ENCODE measurements at regions not wholly inside any gene's neighbourhood (a gene's known extent, or its start where the extent isn't known, plus 50 kb on each side); places are given as distances from the start of the nearest gene placed in this dataset.

GRCh38 chr2:82852787-82853186, 1606.3 kb downstream of the SUCLG1 start:
- no peaks in the 10 kb centered on the region for H3K36me3 ChIP-seq
- no peaks in the 10 kb centered on the region for H3K4me1 ChIP-seq (ENCODE audit: insufficient read depth)
- no peak for TF ChIP-seq EP300 (IDR thresholded peaks at IDR 0.05)
- TF ChIP-seq CTCF (IDR thresholded peaks at IDR 0.05): no peak
- TF ChIP-seq POLR2A (IDR thresholded peaks at IDR 0.05): no peak
- no peak for DNase-seq
- no peaks in the 10 kb centered on the region for H3K9me3 ChIP-seq
- intact Hi-C loops (cut with DNase I): no loop called here
- H3K4me3 ChIP-seq: no peak overlapping the region
- WGBS, 3 donors: 70 to 71% (median 70%) methylated on average over 3 of the region's 3 CpGs
- no peaks in the 10 kb centered on the region for H3K27me3 ChIP-seq
- H3K27ac ChIP-seq: no peak overlapping the region

GRCh38 chr2:82848285-82848684, 1610.8 kb downstream of the SUCLG1 start:
- no peak for TF ChIP-seq EP300 (IDR thresholded peaks at IDR 0.05)
- TF ChIP-seq CTCF (IDR thresholded peaks at IDR 0.05): no peak
- TF ChIP-seq POLR2A (IDR thresholded peaks at IDR 0.05): no peak
- no peaks in the 10 kb centered on the region for H3K36me3 ChIP-seq
- H3K27ac ChIP-seq: no peak overlapping the region
- WGBS, 3 donors: 89 to 92% (median 89%) methylated on average over 10 of the region's 10 CpGs
- no peak for DNase-seq
- no peaks in the 10 kb centered on the region for H3K27me3 ChIP-seq
- H3K4me1 ChIP-seq (ENCODE audit: insufficient read depth): no peaks in the 10 kb centered on the region
- intact Hi-C loops (cut with DNase I): no loop called here
- H3K9me3 ChIP-seq: no peaks in the 10 kb centered on the region
- no peak overlapping the region for H3K4me3 ChIP-seq

GRCh38 chr2:82839036-82839435, 1620.0 kb downstream of the SUCLG1 start:
- no peaks in the 10 kb centered on the region for H3K27me3 ChIP-seq
- H3K27ac ChIP-seq: no peak overlapping the region
- no peak for TF ChIP-seq CTCF (IDR thresholded peaks at IDR 0.05)
- intact Hi-C loops (cut with DNase I): no loop called here
- H3K4me3 ChIP-seq: no peak overlapping the region
- H3K9me3 ChIP-seq: no peaks in the 10 kb centered on the region
- H3K4me1 ChIP-seq (ENCODE audit: insufficient read depth): no peaks in the 10 kb centered on the region
- H3K36me3 ChIP-seq: no peaks in the 10 kb centered on the region
- DNase-seq: no peak
- WGBS, 3 donors: 70 to 81% (median 74%) methylated on average over 4 of the region's 4 CpGs

- H3K9me3 ChIP-seq: no peaks in the 10 kb centered on the region
- no peak overlapping the region for H3K4me3 ChIP-seq
- DNase-seq: no peak
- TF ChIP-seq EP300 (IDR thresholded peaks at IDR 0.05): no peak
- no peak for TF ChIP-seq CTCF (IDR thresholded peaks at IDR 0.05)
- no peak for TF ChIP-seq POLR2A (IDR thresholded peaks at IDR 0.05)
- intact Hi-C loops (cut with DNase I): no loop called here
- 80 to 84% (median 81%) methylated on average over 3 of the region's 3 CpGs for WGBS, 3 donors
- no peaks in the 10 kb centered on the region for H3K27me3 ChIP-seq
- H3K4me1 ChIP-seq (ENCODE audit: insufficient read depth): no peaks in the 10 kb centered on the region
- H3K27ac ChIP-seq: no peak overlapping the region
- no peaks in the 10 kb centered on the region for H3K36me3 ChIP-seq
These were observed 1621.3 kb downstream of the SUCLG1 start for GRCh38 chr2:82837588-82838304.

Measured in ovary (tissue), 7 donors.